Calu3 (cell line): ENCODE measurements at regions not wholly inside any gene's neighbourhood (a gene's known extent, or its start where the extent isn't known, plus 50 kb on each side); places are given as distances from the start of the nearest gene placed in this dataset.

ENCODE experiments used
- BruUV-seq: library from RNA; stranded (reverse); fragments of 400-500 nt; replicated peaks from 2 replicates; lab custom pipeline; 2021; lab: Mats Ljungman, UMichigan
- CTCF ChIA-PET: fragments of 300-600 bp; sonication (Branson Sonifier 250); formaldehyde crosslinking; loops from one replicate; lab custom pipeline; 2022; ENCODE audit warnings: antibody characterized with exemption; lab: Charles Lee
- DNase-seq: peaks from one replicate; pipeline ENCODE4 v3.0.0; 2022
- H3K27ac Mint-ChIP-seq: one replicate; pipeline ENCODE4 v1.8.0; 2022; ENCODE audit warnings: mixed read lengths; ENCODE audit not compliant: unreplicated experiment
- H3K27me3 Mint-ChIP-seq: one replicate; pipeline ENCODE4 v1.8.0; 2022; ENCODE audit warnings: mixed read lengths; ENCODE audit not compliant: unreplicated experiment
- H3K36me3 Mint-ChIP-seq: one replicate; pipeline ENCODE4 v1.8.0; 2022; ENCODE audit warnings: mild to moderate bottlenecking, moderate library complexity, mixed read lengths; ENCODE audit not compliant: insufficient read depth, unreplicated experiment
- H3K4me1 Mint-ChIP-seq: one replicate; pipeline ENCODE4 v1.8.0; 2022; ENCODE audit warnings: mild to moderate bottlenecking, low read depth, mixed read lengths; ENCODE audit not compliant: unreplicated experiment
- H3K4me3 Mint-ChIP-seq: one replicate; pipeline ENCODE4 v1.8.0; 2022; ENCODE audit warnings: mild to moderate bottlenecking, low read depth, moderate library complexity, mixed read lengths; ENCODE audit not compliant: unreplicated experiment
- H3K9me3 Mint-ChIP-seq: one replicate; pipeline ENCODE4 v1.8.0; 2022; ENCODE audit warnings: low read depth, mixed read lengths; ENCODE audit not compliant: unreplicated experiment
- intact Hi-C: fragments of 100-400 bp; cut with micrococcal nuclease; formaldehyde crosslinking; loops from one replicate; pipeline ENCODE4 v1.10.0; 2022; ENCODE audit not compliant: unreplicated experiment
- TF ChIP-seq, protein P1 (sequence below): fragments of 200-600 bp; IDR thresholded peaks from one replicate; pipeline ENCODE4 v1.8.0; 2022; ENCODE audit warnings: antibody characterized with exemption; ENCODE audit not compliant: unreplicated experiment

- Mint-ChIP-seq H3K36me3 (no peaks in the 10 kb centered on the region), H3K4me1 (no peaks in the 10 kb centered on the region), H3K4me3 (no peak overlapping the region), H3K9me3 (no peaks in the 10 kb centered on the region), H3K27ac (no peak overlapping the region), H3K27me3 (no peaks in the 10 kb centered on the region)
- CTCF ChIA-PET: no interaction called here
- TF ChIP-seq, protein P1, sequence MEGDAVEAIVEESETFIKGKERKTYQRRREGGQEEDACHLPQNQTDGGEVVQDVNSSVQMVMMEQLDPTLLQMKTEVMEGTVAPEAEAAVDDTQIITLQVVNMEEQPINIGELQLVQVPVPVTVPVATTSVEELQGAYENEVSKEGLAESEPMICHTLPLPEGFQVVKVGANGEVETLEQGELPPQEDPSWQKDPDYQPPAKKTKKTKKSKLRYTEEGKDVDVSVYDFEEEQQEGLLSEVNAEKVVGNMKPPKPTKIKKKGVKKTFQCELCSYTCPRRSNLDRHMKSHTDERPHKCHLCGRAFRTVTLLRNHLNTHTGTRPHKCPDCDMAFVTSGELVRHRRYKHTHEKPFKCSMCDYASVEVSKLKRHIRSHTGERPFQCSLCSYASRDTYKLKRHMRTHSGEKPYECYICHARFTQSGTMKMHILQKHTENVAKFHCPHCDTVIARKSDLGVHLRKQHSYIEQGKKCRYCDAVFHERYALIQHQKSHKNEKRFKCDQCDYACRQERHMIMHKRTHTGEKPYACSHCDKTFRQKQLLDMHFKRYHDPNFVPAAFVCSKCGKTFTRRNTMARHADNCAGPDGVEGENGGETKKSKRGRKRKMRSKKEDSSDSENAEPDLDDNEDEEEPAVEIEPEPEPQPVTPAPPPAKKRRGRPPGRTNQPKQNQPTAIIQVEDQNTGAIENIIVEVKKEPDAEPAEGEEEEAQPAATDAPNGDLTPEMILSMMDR: no peak
- intact Hi-C loops: no loop called here
- no peak for DNase-seq
- BruUV-seq: no TSS peak
These were observed 768.7 kb downstream of the ETS1 start for GRCh38 chr11:127818625-127819024.

GRCh38 chr11:127816962-127817361 lies 770.4 kb downstream of the ETS1 start:
- CTCF ChIA-PET: interaction anchor here (0.7 kb wide), 1 partner anchor 690 kb away, joined by 7 read pairs; no protein-coding TSS in a partner anchor
- Mint-ChIP-seq H3K27ac (no peak overlapping the region), H3K9me3 (no peaks in the 10 kb centered on the region), H3K36me3 (no peaks in the 10 kb centered on the region), H3K4me1 (no peaks in the 10 kb centered on the region), H3K27me3 (no peaks in the 10 kb centered on the region), H3K4me3 (no peak overlapping the region)
- TF ChIP-seq, protein P1: no peak
- BruUV-seq: no TSS peak
- DNase-seq: no peak
- intact Hi-C loops: no loop called here

DNA sequence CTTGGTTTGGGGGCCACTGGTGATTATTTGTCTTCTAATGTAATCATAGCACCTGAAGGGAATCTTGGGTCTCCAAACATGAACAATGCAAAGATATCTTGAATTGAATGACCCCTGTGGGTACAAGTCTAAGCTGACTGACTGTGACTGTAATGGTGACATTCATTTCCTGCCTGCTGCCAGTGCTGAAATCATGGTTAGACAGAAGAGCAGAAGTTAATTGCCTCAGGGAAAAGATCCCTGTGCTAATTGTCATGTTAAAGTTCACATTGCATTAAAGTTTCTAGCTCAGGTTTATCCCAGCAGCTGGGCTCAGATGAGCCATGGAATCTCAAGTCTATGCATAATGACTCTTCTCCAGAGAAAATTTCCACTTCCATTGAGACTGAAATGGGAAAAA lies 772.0 kb downstream of the ETS1 start:
- TF ChIP-seq, protein P1: no peak
- Mint-ChIP-seq H3K36me3 (no peaks in the 10 kb centered on the region), H3K9me3 (no peaks in the 10 kb centered on the region), H3K27ac (no peak overlapping the region), H3K4me3 (no peak overlapping the region), H3K27me3 (peaks cover 11% of the 10 kb centered on the region), H3K4me1 (no peaks in the 10 kb centered on the region)
- CTCF ChIA-PET: no interaction called here
- no peak for DNase-seq
- BruUV-seq: no TSS peak
- intact Hi-C loops: no loop called here

DNA sequence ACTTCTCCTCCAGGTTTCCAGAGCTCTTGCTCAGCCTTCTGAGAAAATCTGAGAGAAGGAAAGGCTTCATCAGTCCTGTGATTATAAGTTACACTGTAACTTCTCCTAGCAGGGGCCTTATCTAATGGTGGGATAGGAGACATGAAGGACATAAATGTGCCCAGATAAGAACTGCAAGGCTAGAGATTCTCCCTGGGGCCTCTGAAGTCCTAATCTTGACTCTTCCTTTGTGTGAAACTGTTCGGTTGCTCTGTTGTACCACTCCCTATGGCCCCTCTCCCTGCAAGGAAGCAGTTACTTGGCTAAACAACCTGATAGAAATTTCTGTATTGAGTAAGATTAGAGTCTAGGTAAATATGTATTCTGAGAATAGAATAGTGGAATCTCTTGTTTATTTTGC lies 780.9 kb downstream of the ETS1 start:
- intact Hi-C loops: no loop called here
- no peak overlapping the region for H3K4me3 Mint-ChIP-seq
- no peak overlapping the region for H3K27ac Mint-ChIP-seq
- peaks cover 14% of the 10 kb centered on the region for H3K27me3 Mint-ChIP-seq
- no peaks in the 10 kb centered on the region for H3K9me3 Mint-ChIP-seq
- CTCF ChIA-PET: interaction anchor here (0.8 kb wide), 1 partner anchor 11 kb away, joined by 7 read pairs; no protein-coding TSS in a partner anchor
- no peaks in the 10 kb centered on the region for H3K36me3 Mint-ChIP-seq
- no peaks in the 10 kb centered on the region for H3K4me1 Mint-ChIP-seq
- TF ChIP-seq, protein P1: no peak
- BruUV-seq: no TSS peak
- no peak for DNase-seq
